HG03280 (cell line): ENCODE measurements at regions not wholly inside any gene's neighbourhood (a gene's known extent, or its start where the extent isn't known, plus 50 kb on each side); places are given as distances from the start of the nearest gene placed in this dataset.
A peak's percentile ranks its signal among the peaks of the same experiment; 100 is the strongest.

Source experiments
- ATAC-seq: cut with Tn5 transposase; IDR thresholded peaks from one replicate; pipeline ENCODE4 v1.9.1; 2021; ENCODE audit warnings: mild to moderate bottlenecking, moderate library complexity; ENCODE audit not compliant: unreplicated experiment

- ATAC-seq: no peak
Measured at GRCh38 chr15:31802761-31803160, 227.6 kb upstream of the CHRNA7 start.

- ATAC-seq: peak; percentile 39
Measured at GRCh38 chr15:31803388-31803884, 226.9 kb upstream of the CHRNA7 start.

- no peak for ATAC-seq
Measured at GRCh38 chr15:31805090-31805662, 225.1 kb upstream of the CHRNA7 start.

GRCh38 chr15:31806106-31806505, 224.2 kb upstream of the CHRNA7 start:
- no peak for ATAC-seq

- no peak for ATAC-seq
Measured at GRCh38 chr15:31811641-31812040, 218.7 kb upstream of the CHRNA7 start.

- no peak for ATAC-seq
Measured at GRCh38 chr15:31814082-31814481, 216.2 kb upstream of the CHRNA7 start.

- no peak for ATAC-seq
Measured at GRCh38 chr15:31815411-31816155, 214.7 kb upstream of the CHRNA7 start.

- no peak for ATAC-seq
Measured at GRCh38 chr15:31822463-31822862, 207.9 kb upstream of the CHRNA7 start.

- ATAC-seq: no peak
Measured at GRCh38 chr15:31824024-31824423, 206.3 kb upstream of the CHRNA7 start.

GRCh38 chr15:31828594-31828993, 201.7 kb upstream of the CHRNA7 start:
- ATAC-seq: no peak

- ATAC-seq: no peak
Measured at GRCh38 chr15:31830591-31830990, 199.7 kb upstream of the CHRNA7 start.

GRCh38 chr15:31831596-31831995, 198.7 kb upstream of the CHRNA7 start:
- no peak for ATAC-seq

- ATAC-seq: no peak
Measured at GRCh38 chr15:31834654-31835053, 195.7 kb upstream of the CHRNA7 start.

GRCh38 chr15:31839388-31839787, 190.9 kb upstream of the CHRNA7 start:
- ATAC-seq: no peak

GRCh38 chr15:31840849-31841476, 189.4 kb upstream of the CHRNA7 start:
- no peak for ATAC-seq

- no peak for ATAC-seq
Measured at GRCh38 chr15:31842532-31843195, 187.7 kb upstream of the CHRNA7 start.

GRCh38 chr15:31843426-31844055, 186.8 kb upstream of the CHRNA7 start:
- ATAC-seq: no peak

GRCh38 chr15:31845791-31846190, 184.5 kb upstream of the CHRNA7 start:
- no peak for ATAC-seq

GRCh38 chr15:31847961-31848360, 182.4 kb upstream of the CHRNA7 start:
- ATAC-seq: no peak

- no peak for ATAC-seq
Measured at GRCh38 chr15:31848621-31849020, 181.7 kb upstream of the CHRNA7 start.
